GM12865 (cell line): ENCODE measurements at regions not wholly inside any gene's neighbourhood (a gene's known extent, or its start where the extent isn't known, plus 50 kb on each side); places are given as distances from the start of the nearest gene placed in this dataset.

ENCODE experiments used
- DNase-seq: peaks from one replicate; pipeline ENCODE4 v3.0.0; 2010; ENCODE audit warnings: low read depth
- H3K4me3 ChIP-seq: 2 replicates; pipeline ENCODE4 v1.5.1; 2011; ENCODE audit warnings: mild to moderate bottlenecking, low read depth, low read length, control low read depth
- CTCF ChIP-seq: IDR thresholded peaks from 2 replicates; pipeline ENCODE4 v1.5.1; 2011; ENCODE audit warnings: low read length, control low read depth, low read depth, inconsistent platforms; ENCODE audit not compliant: insufficient read depth; ENCODE audit errors: missing control alignments

DNA sequence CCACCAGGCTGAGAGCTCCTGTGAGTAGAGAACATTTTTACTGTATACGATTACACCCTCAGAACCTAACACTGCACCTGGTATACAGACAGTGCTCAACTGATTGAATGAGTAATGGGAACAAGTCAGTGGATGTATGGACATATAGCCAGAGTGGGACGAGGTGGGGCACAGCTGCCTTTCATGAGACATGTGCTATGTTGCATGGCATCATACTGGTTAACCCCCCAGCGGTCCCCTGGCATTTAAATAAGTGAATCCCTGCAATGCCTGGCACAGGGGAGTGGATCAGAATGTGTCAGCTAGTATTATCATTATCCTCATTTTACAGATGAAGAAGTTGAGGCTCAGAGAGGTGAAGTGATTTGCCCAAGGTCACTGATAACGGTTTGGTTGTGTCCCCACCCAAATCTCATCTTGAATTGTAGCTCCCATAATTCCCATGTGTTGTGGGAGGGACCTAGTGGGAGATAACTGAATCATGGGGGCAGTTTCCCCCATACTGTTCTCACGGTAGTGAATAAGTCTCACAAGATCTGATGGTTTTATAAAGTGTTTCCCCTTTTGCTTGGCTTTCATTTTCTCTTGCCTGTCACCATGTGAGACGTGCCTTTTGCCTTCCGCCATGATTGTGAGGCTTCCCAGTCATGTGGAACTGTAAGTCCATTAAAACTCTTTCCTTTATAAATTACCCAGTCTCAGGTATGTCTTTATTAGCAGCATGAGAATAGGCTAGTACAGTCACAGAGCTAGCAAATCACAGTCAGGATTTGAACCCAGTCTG is 56.0 kb upstream of the ATP2B2 start:
- no peak overlapping the region for H3K4me3 ChIP-seq
- no peak for TF ChIP-seq CTCF
- DNase-seq = no peak

DNA sequence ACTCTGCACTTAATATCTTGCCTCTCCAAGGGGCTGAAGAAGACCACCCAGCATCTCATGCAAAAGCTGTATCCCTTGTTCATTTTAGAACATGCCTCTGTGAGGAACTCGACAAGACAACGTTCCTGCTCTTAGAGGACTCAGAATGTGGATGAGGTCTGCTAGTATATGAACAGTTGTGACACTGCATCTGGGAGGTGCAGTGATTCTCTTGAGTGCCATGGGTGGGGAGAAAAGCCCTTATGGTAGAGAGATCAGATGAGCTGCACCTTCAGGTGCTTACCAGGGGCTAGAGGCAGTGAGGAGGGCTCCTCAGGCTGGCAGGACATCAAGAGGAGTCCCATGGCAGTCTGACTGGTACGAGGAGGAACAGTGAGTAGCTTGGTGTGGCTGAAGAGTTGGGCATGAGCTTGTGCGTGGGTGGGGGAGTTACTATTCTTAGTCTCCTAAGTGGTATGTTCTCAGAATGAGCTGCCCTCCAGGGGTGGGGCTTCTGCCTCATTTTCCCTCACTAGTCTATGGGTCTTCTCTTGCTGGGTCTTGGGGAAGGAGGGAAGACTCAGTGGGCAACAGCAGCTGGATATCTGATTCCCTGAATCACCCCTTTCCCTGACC is 56.7 kb upstream of the ATP2B2 start:
- no peak overlapping the region for H3K4me3 ChIP-seq
- no peak for DNase-seq
- no peak for TF ChIP-seq CTCF

GRCh38 chr3:10563396-10563795 is 58.0 kb upstream of the ATP2B2 start:
- TF ChIP-seq CTCF = no peak
- no peak overlapping the region for H3K4me3 ChIP-seq
- peak; percentile 53 for DNase-seq

DNA sequence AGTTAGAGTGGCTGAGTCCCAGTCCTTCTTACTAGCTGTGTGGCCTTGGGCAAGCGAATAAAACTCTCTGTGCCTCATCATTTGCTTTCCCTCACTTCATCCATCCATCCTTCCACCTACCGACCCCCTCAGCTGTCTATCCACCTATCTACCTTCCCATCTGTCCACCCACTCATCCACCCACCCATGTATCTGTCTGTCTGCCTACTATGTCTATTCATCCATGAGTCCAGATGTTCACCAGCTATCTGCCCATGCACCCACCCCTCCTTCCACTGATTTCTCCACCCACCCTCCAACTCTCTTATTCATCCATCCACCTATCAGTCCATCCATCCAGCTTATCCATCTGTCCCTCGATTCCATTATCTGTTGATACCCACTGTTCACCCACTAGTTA is 60.4 kb upstream of the ATP2B2 start:
- no peak for DNase-seq
- H3K4me3 ChIP-seq = no peak overlapping the region
- no peak for TF ChIP-seq CTCF

DNA sequence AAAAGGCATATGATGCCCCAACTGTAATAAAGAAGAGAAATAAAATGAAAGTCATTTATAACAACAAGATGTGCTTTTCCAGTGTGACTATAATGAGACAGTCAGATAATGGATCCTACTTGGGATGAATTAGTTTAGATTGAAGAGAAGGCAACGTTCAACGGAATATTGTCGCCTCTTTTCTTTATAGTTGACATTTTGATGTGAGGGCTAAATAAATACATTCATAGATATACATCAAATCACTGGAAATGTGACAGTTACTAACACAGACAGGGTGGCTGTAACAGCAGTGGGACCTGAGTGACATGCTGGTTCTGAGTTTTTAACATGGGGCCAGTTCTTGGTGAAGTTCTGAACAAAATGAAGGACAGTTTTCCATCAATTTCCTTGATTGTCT is 61.1 kb upstream of the ATP2B2 start:
- no peak for TF ChIP-seq CTCF
- no peak for DNase-seq
- no peak overlapping the region for H3K4me3 ChIP-seq

- DNase-seq = no peak
- no peak for TF ChIP-seq CTCF
- H3K4me3 ChIP-seq = no peak overlapping the region
Observed at GRCh38 chr3:10568549-10568948, 63.2 kb upstream of the ATP2B2 start.

DNA sequence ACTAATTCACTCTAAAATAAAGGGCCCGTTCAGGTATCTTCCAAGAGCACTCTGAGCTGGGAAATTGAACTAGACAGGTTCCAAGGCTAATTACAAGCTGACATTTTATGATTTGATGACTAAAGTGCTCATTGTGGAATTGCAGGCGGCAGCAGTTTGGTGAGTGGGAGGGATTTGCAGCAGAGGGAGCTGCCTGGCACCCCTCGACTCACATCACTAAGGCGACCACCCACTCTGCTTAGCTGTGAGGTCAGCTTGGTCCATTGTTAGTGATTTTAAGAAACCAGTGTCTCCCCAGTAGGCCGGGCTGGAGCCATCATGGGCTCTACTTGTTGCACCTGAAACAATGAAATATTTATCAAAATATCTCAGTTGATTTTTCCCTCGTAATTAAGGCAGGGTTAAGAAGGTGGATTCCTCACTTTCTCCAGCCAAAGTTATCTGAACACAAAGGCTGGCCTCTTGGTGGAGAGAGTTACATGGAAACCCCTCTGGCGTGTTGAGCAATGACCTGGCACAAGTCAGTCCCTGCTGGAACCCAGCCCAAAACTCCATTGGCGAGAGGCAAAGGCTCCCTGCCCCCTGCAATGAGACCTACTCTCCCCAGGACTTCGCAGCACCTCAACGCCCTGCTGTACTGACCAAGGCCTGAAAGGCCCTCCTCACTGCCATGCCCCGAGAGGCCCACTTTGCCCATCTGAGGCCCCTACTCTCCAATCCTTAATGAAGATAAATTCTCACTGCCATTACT is 65.0 kb upstream of the ATP2B2 start:
- DNase-seq = no peak
- no peak for TF ChIP-seq CTCF
- H3K4me3 ChIP-seq = no peak overlapping the region
